ENCODE measurements at regions not wholly inside any gene's neighbourhood (a gene's known extent, or its start where the extent isn't known, plus 50 kb on each side); places are given as distances from the start of the nearest gene placed in this dataset.

- DNase-seq, result no peak
These were observed 240.0 kb upstream of the LARGE1 start for GRCh38 chr22:34160141-34160783.

- no peak for DNase-seq
These were observed 241.3 kb upstream of the LARGE1 start for GRCh38 chr22:34161431-34162123.

GRCh38 chr22:34198976-34199375 lies 278.7 kb upstream of the LARGE1 start:
- DNase-seq, result no peak

GRCh38 chr22:34210301-34210700 lies 290.0 kb upstream of the LARGE1 start:
- no peak for DNase-seq

DNA sequence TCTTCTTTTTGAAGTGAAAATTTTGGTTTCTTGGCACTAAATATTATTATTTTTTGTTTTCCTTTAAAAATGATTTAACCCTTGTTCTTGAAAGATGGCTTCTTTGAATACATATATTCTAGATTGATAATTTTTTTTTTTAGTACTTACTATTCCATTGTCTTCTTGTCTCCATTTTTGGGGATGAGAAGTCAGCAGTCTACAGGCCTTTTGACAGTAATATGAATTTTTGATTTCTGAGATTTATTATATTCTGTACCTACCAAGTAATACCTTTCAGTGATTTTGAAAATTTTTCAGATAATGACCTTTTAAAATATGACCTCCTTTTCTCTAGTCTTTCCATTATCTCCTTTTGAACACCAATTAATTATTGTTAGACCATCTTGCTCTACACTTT lies 294.1 kb upstream of the LARGE1 start:
- DNase-seq, result no peak

GRCh38 chr22:34225278-34225677 lies 305.0 kb upstream of the LARGE1 start:
- DNase-seq, result no peak

DNA sequence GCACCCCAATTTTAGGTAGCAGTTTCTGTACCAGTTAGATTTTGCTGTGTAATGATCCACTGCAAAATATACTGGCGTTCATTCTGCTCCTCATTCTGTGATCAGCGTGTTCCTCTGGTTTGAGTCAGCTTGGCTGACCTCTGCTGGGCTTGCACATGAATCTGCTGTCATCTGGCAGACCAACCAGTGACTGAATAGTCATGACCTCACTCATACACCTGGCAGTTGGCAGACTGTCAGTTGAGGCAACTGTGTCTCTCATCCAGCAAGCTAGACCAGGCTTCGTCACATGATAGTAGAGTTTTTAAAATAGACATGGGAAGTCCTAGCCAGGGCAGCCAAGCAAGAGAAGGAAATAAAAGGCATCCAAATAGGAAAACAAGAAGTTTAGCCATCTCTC lies 316.3 kb upstream of the LARGE1 start:
- no peak for DNase-seq

GRCh38 chr22:34239421-34239820 lies 319.1 kb upstream of the LARGE1 start:
- DNase-seq, result no peak

DNA sequence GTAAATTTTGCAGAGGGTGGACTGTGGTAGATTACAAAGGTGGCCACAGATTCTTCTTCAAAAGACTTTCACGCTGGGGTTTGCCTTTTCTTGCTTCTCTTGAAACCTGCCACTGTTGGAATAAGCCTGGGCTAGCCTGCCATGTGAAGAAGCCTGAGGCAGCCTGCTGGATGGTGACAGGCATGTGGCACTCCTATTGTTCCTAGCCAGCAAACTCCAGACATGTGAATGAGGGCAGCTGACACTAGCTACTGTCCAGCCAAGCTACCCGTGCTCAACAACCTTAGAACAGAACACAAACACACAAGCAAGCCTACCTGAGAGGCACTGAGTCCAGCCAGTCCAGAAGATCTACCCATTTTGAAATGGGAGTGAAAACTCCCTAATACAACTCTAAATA lies 322.7 kb upstream of the LARGE1 start:
- no peak for DNase-seq

DNA sequence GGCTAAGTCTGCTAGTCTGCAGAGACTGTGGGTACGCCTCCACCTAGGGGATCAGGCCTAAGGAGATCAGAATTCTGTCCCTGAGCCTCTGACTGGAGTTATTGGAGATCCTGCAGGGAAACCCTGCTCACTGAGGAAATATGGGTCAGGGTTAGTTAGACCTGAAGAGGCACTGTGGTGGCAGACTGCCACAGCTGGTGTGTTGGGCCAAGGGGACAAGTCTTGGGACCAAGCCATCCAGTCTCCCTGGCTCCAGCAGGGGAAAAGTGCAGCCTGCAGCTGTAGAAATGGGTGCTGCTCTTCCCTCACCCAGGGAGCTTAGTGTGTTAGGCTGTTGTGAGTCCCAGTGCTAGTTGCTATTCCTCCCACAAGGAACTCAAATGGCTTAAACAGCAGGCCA lies 334.8 kb upstream of the LARGE1 start:
- no peak for DNase-seq

DNA sequence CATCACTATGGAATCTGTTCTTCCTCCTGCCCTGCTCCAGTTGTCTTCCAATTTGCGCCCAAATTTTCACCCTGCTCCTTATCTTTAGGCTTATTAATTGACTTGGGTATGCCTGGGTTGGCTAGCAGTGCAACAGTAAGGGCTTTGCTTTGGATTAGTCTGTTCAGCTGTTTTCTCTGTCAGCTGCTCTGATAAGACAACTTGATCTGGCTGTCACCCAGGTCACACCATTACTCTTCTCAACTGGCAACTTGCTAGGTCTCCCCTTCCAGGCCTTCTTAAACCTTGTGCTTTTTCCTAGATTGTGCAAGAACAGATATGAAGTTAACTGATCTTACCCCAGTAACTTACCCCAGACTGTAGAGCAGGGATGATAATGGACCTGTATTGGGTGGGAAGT lies 357.8 kb upstream of the LARGE1 start:
- no peak for DNase-seq

DNA sequence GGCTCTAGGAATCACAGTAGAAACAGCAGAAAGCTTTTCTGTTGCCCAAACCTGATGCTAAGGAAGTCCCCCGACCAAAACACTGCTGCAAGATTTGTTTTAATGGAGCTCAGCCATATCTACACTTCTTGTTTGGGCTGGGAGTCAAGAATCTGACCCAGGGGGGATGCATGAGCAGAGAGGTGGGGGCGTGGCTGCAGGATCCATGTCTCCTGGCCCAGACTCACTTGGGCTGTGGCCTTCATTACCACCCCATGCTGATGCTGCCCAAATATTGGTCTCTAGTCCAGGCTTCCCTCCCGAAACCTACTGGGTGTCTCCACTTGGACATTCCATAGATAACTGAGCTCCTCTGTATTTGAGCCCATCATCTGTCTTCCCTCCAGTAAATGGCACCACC lies 361.5 kb upstream of the LARGE1 start:
- DNase-seq, result no peak

DNA sequence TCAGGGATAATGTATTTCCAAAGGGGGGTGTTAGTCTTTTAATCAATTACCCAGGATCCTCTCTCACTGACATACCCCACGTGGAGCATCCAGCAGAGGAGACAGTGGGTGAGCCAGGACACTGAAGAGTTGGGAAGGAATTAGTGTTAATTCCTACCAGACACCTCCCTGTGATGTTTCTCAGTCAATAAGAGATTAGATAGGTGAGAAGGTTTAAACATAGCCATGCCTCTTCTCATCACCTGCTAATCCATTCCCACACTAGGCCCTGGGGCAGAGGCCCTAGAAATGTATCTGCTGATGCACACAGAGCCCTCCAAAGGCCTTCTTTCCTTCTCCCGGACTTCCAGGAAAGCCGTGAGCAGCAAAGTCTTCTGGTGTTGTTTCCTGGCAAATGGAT lies 363.6 kb upstream of the LARGE1 start:
- no peak for DNase-seq

DNA sequence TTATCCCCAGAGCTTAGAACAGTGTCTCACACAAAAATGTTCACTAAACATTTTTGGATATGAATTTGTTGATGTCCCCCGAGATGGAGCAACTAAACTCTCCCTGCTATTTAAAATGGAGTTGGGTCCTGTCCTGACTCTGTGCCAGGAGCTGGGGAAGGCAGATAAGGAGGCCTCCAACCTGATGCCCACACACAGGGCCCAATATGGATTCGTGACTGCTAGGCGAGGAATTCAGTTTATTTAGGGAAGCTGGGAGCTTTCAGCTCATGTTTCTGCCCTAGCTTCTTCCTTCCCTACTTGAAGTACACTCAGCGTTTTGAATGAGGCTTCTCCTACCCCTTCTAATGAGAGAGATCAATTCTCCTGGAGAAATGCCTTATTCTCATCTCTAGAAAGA lies 373.0 kb upstream of the LARGE1 start:
- no peak for DNase-seq

- no peak for DNase-seq
These were observed 374.2 kb upstream of the LARGE1 start for GRCh38 chr22:34294476-34294875.

DNA sequence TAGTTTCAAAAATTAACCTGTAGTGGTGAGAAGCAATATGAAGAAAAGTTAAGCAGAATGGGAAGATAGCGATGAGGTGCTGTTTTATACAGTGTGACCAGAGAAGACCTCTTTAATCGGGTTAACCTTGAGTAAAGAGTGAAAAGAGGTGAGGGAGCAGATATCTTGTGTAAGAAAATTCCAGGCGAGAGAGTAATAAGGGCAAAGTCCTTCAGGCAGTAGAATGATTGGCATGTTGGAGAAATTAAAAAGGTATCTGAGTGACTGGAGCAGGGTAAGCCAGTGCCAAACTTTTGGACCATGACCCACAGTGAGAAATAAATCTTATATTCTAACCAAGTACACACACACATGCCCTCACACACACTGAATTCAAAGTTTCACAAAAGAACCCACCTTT lies 374.7 kb upstream of the LARGE1 start:
- no peak for DNase-seq

- no peak for DNase-seq
These were observed 376.2 kb upstream of the LARGE1 start for GRCh38 chr22:34296461-34296860.

DNA sequence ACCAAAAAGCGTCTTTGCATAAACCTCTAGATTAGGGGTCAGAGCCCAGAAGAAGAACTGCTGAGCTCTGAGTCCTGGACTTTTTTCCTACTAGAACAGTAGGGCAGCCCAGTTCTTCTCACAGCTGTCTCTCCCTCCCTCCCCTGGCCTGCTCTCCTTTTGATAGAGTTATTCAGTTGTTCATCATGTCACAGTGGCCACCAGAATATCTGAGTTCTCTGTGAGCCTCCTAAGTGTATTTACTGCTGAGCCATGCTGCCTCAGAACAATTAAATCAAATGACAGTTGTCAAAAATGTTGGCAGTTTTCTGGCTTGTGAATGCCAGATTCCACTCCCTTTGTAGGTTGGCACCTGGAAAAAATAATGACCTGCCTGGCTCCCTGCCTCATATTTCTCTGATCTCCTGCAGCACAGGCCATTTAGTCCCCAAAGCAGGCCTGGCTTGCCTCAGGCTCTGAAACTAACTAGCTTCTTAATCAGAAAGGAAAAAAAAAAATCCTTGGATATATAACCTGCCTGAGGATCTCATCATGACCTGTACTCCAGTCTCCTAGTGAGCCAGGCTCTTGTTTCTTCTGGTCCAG lies 377.4 kb upstream of the LARGE1 start:
- no peak for DNase-seq

GRCh38 chr22:34299496-34299895 lies 379.2 kb upstream of the LARGE1 start:
- no peak for DNase-seq

- no peak for DNase-seq
These were observed 381.3 kb upstream of the LARGE1 start for GRCh38 chr22:34301569-34301968.

DNA sequence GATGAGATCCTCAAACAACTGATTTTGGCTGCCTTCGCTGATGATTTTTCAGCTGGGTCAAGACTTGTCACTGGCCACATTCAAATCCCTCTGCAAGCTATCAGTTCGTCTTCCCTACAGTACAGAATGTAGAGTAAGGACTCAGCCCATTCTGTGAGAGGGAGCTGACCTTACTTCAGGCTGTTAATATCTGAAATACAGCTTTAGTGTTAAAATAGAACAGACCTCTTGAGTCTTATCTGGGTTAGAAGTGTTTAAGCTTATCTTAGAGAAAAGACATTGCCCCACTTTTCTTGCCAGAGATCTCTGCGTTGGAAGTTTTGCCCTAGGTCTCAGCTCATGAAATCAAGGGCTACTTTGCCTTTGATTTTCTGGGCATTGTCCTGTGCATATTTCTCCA lies 383.4 kb upstream of the LARGE1 start:
- no peak for DNase-seq

DNA sequence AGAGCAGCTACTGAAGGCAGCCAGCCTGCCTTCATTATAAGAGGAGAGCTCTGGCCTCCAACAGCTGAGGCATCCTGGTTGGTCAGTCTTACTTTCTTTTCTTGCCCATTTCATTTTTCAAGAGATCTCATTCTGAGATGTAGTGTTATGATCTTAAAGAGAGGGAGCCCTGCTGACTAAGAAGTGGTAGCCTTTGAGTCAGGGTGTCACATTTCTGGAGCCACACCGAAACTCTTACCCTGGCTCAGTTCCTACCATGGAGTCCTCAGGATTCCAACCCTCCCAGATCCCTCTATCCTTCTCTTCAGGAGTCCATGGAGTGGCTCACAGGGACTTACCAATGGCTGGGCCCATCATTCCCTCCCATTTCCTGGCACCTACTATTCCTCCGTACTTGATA lies 386.1 kb upstream of the LARGE1 start:
- no peak for DNase-seq

DNA sequence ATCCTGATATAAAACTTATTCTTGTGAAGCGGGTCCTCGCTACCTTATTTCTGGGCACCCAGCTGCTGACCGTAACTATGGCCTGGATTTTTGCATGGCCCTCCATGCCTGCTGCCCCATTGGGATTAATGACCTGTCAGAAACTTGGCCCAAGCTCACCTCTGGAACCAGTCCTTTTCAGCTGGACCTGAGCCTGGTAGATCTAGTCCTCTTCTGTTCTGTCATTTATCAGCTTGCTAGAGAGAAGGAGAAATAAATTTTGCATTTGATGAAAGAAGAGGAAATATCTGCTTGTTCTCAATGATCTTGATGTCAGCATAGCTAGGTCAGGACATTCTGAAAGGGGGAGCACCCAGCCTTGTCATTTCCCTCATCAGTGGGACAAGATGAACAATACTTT lies 387.8 kb upstream of the LARGE1 start:
- DNase-seq, result no peak

DNA sequence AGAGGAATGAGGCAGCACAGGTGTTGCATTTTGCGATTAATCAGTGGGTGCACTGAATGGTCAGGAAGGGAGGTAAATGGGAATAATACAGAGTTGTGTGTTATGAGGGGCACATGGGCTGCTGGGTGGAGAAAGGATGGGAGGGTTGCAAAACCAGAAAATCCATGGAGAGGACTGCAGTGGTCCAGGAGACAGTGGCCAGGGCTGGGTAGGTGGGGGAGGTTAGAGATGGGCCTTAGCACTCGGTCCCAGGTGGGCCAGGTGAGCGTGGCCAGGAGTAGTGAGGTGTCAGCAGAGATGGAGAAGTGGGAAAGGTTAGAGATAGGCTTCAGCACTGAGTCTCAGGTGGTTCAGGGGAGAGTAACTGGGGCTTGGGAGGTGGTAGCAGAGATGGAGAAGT lies 399.1 kb upstream of the LARGE1 start:
- DNase-seq, result no peak

- DNase-seq, result no peak
These were observed 404.5 kb upstream of the LARGE1 start for GRCh38 chr22:34324763-34325162.
